Naive thymus-derived CD4-positive, alpha-beta T cell (primary cell): ENCODE measurements at regions not wholly inside any gene's neighbourhood (a gene's known extent, or its start where the extent isn't known, plus 50 kb on each side); places are given as distances from the start of the nearest gene placed in this dataset.

Experiments used
- ATAC-seq: fragments of 150-1000 bp; cut with Tn5 transposase; 2 replicates; pipeline ENCODE4 v1.10.0; 2021; ENCODE audit warnings: mild to moderate bottlenecking, moderate library complexity
- CTCF ChIA-PET: fragments of 350-600 bp; sonication (Branson Sonifier 250); formaldehyde crosslinking; loops from one replicate; lab custom pipeline; 2021; ENCODE audit warnings: antibody characterized with exemption; lab: Charles Lee
- POLR2A ChIA-PET: fragments of 350-600 bp; sonication (Branson Sonifier 250); formaldehyde crosslinking; loops from one replicate; lab custom pipeline; 2021; ENCODE audit warnings: antibody characterized with exemption, inconsistent platforms; lab: Charles Lee
- DNase-seq, 9 donors: peaks; one replicate each; pipeline versions ENCODE4 v3.0.0 to v3.0.0-alpha.2; 2020 to 2022; ENCODE audit warnings: mixed read lengths in 1 of 9
- H3K27ac ChIP-seq: one replicate; pipeline ENCODE4 v1.7.0; 2013; ENCODE audit warnings: mild to moderate bottlenecking, low read depth, low read length, moderate library complexity
- H3K27me3 ChIP-seq, 2 donors: one replicate each; pipeline ENCODE4 v1.7.0; 2013; ENCODE audit warnings: low read length in 2 of 2, mild to moderate bottlenecking in 2 of 2, moderate library complexity in 2 of 2; ENCODE audit not compliant: control insufficient read depth in 2 of 2, insufficient read depth in 2 of 2
- H3K36me3 ChIP-seq, 3 experiments: 1 replicate in 2 of 3; 2 replicates in 1 of 3; pipeline ENCODE4 v1.7.0; 2013; ENCODE audit warnings: low read length in 3 of 3, mild to moderate bottlenecking in 3 of 3, moderate library complexity in 1 of 3; ENCODE audit not compliant: insufficient read depth in 3 of 3, control insufficient read depth in 2 of 3
- H3K4me1 ChIP-seq, 2 donors: one replicate each; pipeline ENCODE4 v1.7.0; 2013; ENCODE audit warnings: low read length in 2 of 2, mild to moderate bottlenecking in 2 of 2, moderate library complexity in 1 of 2; ENCODE audit not compliant: control insufficient read depth in 2 of 2, insufficient read depth in 2 of 2
- H3K4me3 ChIP-seq: 2 replicates; pipeline ENCODE4 v1.7.0; 2013; ENCODE audit warnings: mild to moderate bottlenecking, low read length
- H3K9me3 ChIP-seq, 3 experiments: 1 replicate in 2 of 3; 2 replicates in 1 of 3; pipeline ENCODE4 v1.7.0; 2013; ENCODE audit warnings: low read length in 3 of 3; ENCODE audit not compliant: control insufficient read depth in 2 of 3
- H3K27ac Mint-ChIP-seq, 9 donors: one replicate each; pipeline ENCODE4 v1.8.0; 2020 to 2022; ENCODE audit warnings: mixed read lengths in 9 of 9, mild to moderate bottlenecking in 8 of 9, moderate library complexity in 5 of 9, inconsistent platforms in 2 of 9
- H3K27me3 Mint-ChIP-seq, 5 donors: one replicate each; pipeline ENCODE4 v1.8.0; 2021 to 2022; ENCODE audit warnings: mixed read lengths in 5 of 5, mild to moderate bottlenecking in 1 of 5
- H3K36me3 Mint-ChIP-seq, 5 donors: one replicate each; pipeline ENCODE4 v1.8.0; 2020 to 2022; ENCODE audit warnings: mixed read lengths in 5 of 5, mild to moderate bottlenecking in 3 of 5, inconsistent platforms in 1 of 5
- H3K4me1 Mint-ChIP-seq, 7 donors: one replicate each; pipeline ENCODE4 v1.8.0; 2020 to 2022; ENCODE audit warnings: mixed read lengths in 7 of 7, mild to moderate bottlenecking in 3 of 7, inconsistent platforms in 1 of 7
- H3K4me3 Mint-ChIP-seq, 10 donors: one replicate each; pipeline ENCODE4 v1.8.0; 2020 to 2022; ENCODE audit warnings: mild to moderate bottlenecking in 10 of 10, mixed read lengths in 10 of 10, moderate library complexity in 6 of 10, inconsistent platforms in 2 of 10
- H3K9me3 Mint-ChIP-seq, 11 donors: one replicate each; pipeline ENCODE4 v1.8.0; 2020 to 2022; ENCODE audit warnings: mixed read lengths in 11 of 11, mild to moderate bottlenecking in 4 of 11, inconsistent platforms in 1 of 11, moderate library complexity in 1 of 11
- intact Hi-C, 2 donors: fragments of 100-400 bp; cut with micrococcal nuclease; formaldehyde crosslinking; loops; one replicate each; pipeline ENCODE4 v1.15.1; 2023

- Mint-ChIP-seq H3K9me3 (no peaks in the 10 kb centered on the region), H3K4me1 (peaks cover 0 to 14% (median 9%) of the 10 kb centered on the region in 7 donors), H3K36me3 (no peaks in the 10 kb centered on the region), H3K4me3 (no peak overlapping the region), H3K27ac (no peak overlapping the region), H3K27me3 (no peaks in the 10 kb centered on the region)
- Histone ChIP-seq H3K4me3 (no peak overlapping the region), H3K27me3 (no peaks in the 10 kb centered on the region), H3K9me3 (no peaks in the 10 kb centered on the region), H3K36me3 (no peaks in the 10 kb centered on the region), H3K4me1 (no peaks in the 10 kb centered on the region), H3K27ac (no peak overlapping the region)
- DNase-seq = no peak
- intact Hi-C loops = no loop called here
- ChIA-PET CTCF (interaction anchor here (1.8 kb wide), 1 partner anchor 25 kb away, joined by 4 read pairs; no protein-coding TSS in a partner anchor), POLR2A (no interaction called here)
- ATAC-seq = no peak
Measured at GRCh38 chr9:21683484-21684175, 118.8 kb upstream of the MTAP start.

GRCh38 chr9:21684231-21684630 is 118.2 kb upstream of the MTAP start:
- ATAC-seq = no peak
- Mint-ChIP-seq H3K4me3 (no peak overlapping the region), H3K4me1 (peaks cover 0 to 14% (median 9%) of the 10 kb centered on the region in 7 donors), H3K27me3 (no peaks in the 10 kb centered on the region), H3K36me3 (no peaks in the 10 kb centered on the region), H3K9me3 (no peaks in the 10 kb centered on the region), H3K27ac (no peak overlapping the region)
- intact Hi-C loops = no loop called here
- POLR2A ChIA-PET = no interaction called here
- Histone ChIP-seq H3K4me1 (no peaks in the 10 kb centered on the region), H3K36me3 (no peaks in the 10 kb centered on the region), H3K27ac (no peak overlapping the region), H3K27me3 (no peaks in the 10 kb centered on the region), H3K4me3 (no peak overlapping the region), H3K9me3 (no peaks in the 10 kb centered on the region)
- no peak for DNase-seq
- CTCF ChIA-PET = no interaction called here

GRCh38 chr9:21684831-21685362 is 117.5 kb upstream of the MTAP start:
- H3K27me3 Mint-ChIP-seq = no peaks in the 10 kb centered on the region
- peak overlapping the region in 1 of 9 donors; percentile 29 for H3K27ac Mint-ChIP-seq
- Histone ChIP-seq H3K4me1 (no peaks in the 10 kb centered on the region), H3K27me3 (no peaks in the 10 kb centered on the region), H3K36me3 (no peaks in the 10 kb centered on the region), H3K27ac (no peak overlapping the region), H3K9me3 (no peaks in the 10 kb centered on the region), H3K4me3 (no peak overlapping the region)
- no peaks in the 10 kb centered on the region for H3K9me3 Mint-ChIP-seq
- peaks cover 0 to 14% (median 10%) of the 10 kb centered on the region in 7 donors for H3K4me1 Mint-ChIP-seq
- ChIA-PET CTCF (no interaction called here), POLR2A (no interaction called here)
- intact Hi-C loops = no loop called here
- H3K4me3 Mint-ChIP-seq = no peak overlapping the region
- DNase-seq (peak in 1 of 9 donors; percentile 39), ATAC-seq (no peak)
- H3K36me3 Mint-ChIP-seq = no peaks in the 10 kb centered on the region

GRCh38 chr9:21685502-21685901 is 116.9 kb upstream of the MTAP start:
- Histone ChIP-seq H3K36me3 (no peaks in the 10 kb centered on the region), H3K4me1 (no peaks in the 10 kb centered on the region), H3K9me3 (no peaks in the 10 kb centered on the region), H3K4me3 (no peak overlapping the region), H3K27me3 (no peaks in the 10 kb centered on the region), H3K27ac (no peak overlapping the region)
- Mint-ChIP-seq H3K36me3 (no peaks in the 10 kb centered on the region), H3K27me3 (no peaks in the 10 kb centered on the region), H3K9me3 (no peaks in the 10 kb centered on the region), H3K27ac (no peak overlapping the region), H3K4me3 (no peak overlapping the region), H3K4me1 (peaks cover 0 to 14% (median 10%) of the 10 kb centered on the region in 7 donors)
- intact Hi-C loops = no loop called here
- DNase-seq (no peak), ATAC-seq (no peak)
- ChIA-PET CTCF (no interaction called here), POLR2A (no interaction called here)

GRCh38 chr9:21686738-21687137 is 115.7 kb upstream of the MTAP start:
- DNase-seq = no peak

GRCh38 chr9:21687351-21687750 is 115.1 kb upstream of the MTAP start:
- Mint-ChIP-seq H3K9me3 (no peaks in the 10 kb centered on the region), H3K4me1 (peaks cover 0 to 14% (median 10%) of the 10 kb centered on the region in 7 donors), H3K4me3 (no peak overlapping the region), H3K36me3 (no peaks in the 10 kb centered on the region), H3K27me3 (peaks cover 0 to 8% (median 3%) of the 10 kb centered on the region in 5 donors), H3K27ac (no peak overlapping the region)
- intact Hi-C loops = no loop called here
- H3K4me1 ChIP-seq = no peaks in the 10 kb centered on the region
- no peaks in the 10 kb centered on the region for H3K36me3 ChIP-seq
- ATAC-seq (no peak), DNase-seq (no peak)
- H3K27ac ChIP-seq = no peak overlapping the region
- ChIA-PET POLR2A (no interaction called here), CTCF (no interaction called here)
- H3K27me3 ChIP-seq = no peaks in the 10 kb centered on the region
- no peak overlapping the region for H3K4me3 ChIP-seq
- H3K9me3 ChIP-seq = no peaks in the 10 kb centered on the region

More at GRCh38 chr9:21686738-21687137, 115.7 kb upstream of the MTAP start:
- H3K36me3 Mint-ChIP-seq = no peaks in the 10 kb centered on the region
- ATAC-seq = no peak
- intact Hi-C loops = no loop called here
- Histone ChIP-seq H3K27me3 (no peaks in the 10 kb centered on the region), H3K9me3 (no peaks in the 10 kb centered on the region), H3K36me3 (no peaks in the 10 kb centered on the region), H3K4me1 (no peaks in the 10 kb centered on the region), H3K27ac (no peak overlapping the region), H3K4me3 (no peak overlapping the region)
- H3K4me3 Mint-ChIP-seq = no peak overlapping the region
- H3K27me3 Mint-ChIP-seq = peaks cover 0 to 4% (median 0%) of the 10 kb centered on the region in 5 donors
- peaks cover 0 to 14% (median 10%) of the 10 kb centered on the region in 7 donors for H3K4me1 Mint-ChIP-seq
- ChIA-PET CTCF (no interaction called here), POLR2A (no interaction called here)
- H3K9me3 Mint-ChIP-seq = no peaks in the 10 kb centered on the region
- H3K27ac Mint-ChIP-seq = no peak overlapping the region
